ENCODE measurements at regions not wholly inside any gene's neighbourhood (a gene's known extent, or its start where the extent isn't known, plus 50 kb on each side); places are given as distances from the start of the nearest gene placed in this dataset.

DNA sequence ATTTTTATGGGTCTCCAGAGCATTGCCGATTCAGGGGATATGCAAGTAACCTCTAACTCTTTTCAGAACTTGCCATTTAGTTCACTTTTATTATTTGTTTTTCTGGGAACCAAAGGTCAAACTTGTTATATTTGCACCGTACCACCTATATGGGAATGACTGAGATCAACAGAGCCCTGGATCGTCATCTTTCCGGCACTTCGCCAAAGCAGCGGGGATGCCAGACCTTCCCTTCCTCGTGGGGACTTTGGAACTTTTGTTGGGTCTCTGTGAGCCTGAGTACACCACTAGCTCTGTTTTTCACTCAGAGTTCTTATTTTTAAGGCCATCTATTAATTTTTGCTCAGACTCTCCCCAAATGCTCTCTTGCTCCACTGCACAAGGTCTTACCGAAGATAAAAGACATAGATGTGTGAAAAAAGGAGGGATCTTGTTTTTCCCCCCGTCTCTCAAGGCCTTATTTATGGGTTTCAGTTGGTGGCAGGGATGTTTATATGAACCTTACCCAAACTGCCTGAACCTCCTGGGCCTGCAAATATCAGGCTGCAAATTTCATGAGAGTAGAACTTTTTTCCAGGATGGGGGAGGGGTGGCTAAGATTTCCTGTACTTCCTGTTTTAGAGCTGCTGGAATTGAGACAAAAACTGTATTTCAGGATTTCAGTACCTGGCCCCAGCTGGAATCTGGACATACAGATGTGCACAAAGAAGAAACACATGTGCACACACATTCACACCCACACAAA is 350.3 kb downstream of the HRH4 start:
- Mint-ChIP-seq H3K4me3 (no peak overlapping the region), H3K9me3 (ENCODE audit: low read depth) (peaks cover 10% of the 10 kb centered on the region), H3K36me3 (no peaks in the 10 kb centered on the region), H3K27ac (no peak overlapping the region), H3K27me3 (no peaks in the 10 kb centered on the region), H3K4me1 (ENCODE audit: low read depth) (no peaks in the 10 kb centered on the region)

DNA sequence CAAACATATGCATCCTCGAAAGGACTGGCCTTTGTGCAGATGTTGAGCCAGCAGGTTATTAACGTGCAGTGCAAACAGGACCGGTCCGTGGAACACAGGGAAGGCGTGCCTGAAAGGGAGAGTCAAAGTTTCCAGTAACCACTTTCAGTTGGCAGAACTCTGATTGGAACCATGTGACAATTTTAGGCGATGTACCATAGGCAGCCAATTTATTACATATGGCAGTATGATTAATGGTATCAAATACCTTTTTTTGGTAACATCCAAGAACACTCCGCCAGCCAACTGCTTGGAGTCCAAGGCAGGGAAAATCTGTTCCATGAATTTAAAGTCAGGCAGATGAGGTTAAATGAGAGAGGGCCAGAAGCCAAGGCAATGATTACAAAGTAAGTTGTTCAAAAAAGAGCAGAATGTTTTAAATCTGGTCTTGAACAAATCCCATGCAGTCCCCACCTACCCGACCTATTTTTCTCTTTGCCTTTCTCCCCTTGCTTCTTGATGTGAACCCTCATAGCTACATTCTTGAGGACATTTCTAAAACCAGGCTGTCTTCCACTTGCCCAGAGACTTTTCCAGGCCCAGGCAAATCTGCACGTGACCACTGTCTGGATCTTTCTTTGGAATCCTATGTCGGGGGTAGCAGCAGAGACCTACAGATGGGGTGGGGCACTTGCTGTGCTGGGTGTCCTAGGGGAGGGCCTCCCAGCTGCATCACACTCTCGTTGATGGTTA is 351.7 kb downstream of the HRH4 start:
- H3K36me3 Mint-ChIP-seq: no peaks in the 10 kb centered on the region
- no peak overlapping the region for H3K4me3 Mint-ChIP-seq
- H3K27me3 Mint-ChIP-seq: no peaks in the 10 kb centered on the region
- peaks cover 9% of the 10 kb centered on the region for H3K9me3 Mint-ChIP-seq (ENCODE audit: low read depth)
- H3K4me1 Mint-ChIP-seq (ENCODE audit: low read depth): no peaks in the 10 kb centered on the region
- no peak overlapping the region for H3K27ac Mint-ChIP-seq

DNA sequence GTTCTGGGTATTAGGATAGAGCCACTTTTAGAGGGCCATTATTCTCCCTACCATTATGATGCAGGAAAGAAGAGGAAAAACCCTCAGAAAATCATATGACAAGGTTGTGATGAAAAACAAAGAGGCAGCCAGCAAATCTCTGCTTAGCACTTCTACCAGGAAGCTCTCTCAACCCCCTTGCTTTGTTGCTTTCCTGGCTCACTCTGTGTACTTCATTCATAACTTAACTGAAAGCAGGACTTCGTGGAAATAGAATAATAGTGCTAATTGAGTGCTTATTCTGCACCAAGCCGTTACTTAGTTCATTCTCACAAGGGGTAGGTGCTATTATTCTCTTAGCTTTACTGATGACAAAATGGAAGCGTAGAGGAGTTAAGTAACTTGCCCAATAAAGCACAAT is 354.1 kb downstream of the HRH4 start:
- Mint-ChIP-seq H3K27ac (no peak overlapping the region), H3K9me3 (ENCODE audit: low read depth) (no peaks in the 10 kb centered on the region), H3K27me3 (no peaks in the 10 kb centered on the region), H3K36me3 (no peaks in the 10 kb centered on the region), H3K4me1 (ENCODE audit: low read depth) (no peaks in the 10 kb centered on the region), H3K4me3 (no peak overlapping the region)

DNA sequence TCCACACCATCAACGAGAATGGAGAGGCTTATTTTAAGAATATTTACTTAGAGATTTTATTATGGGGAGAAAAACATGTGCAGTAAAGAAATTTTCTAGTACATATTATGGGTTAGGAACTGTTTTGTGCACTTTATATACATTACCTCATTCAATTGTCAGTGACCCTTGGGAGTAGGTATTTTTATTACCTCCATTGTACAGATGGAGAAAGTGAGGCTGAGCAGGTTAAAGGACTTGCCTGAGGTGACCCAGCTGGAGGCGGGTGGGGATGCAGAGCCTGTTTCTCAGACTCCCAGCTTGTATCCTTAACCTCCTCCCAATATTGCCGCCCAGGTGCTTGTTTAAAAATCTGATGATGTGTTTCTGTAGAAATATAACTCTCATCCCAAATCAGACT is 356.7 kb downstream of the HRH4 start:
- no peak overlapping the region for H3K4me3 Mint-ChIP-seq
- H3K27ac Mint-ChIP-seq: no peak overlapping the region
- H3K27me3 Mint-ChIP-seq: no peaks in the 10 kb centered on the region
- no peaks in the 10 kb centered on the region for H3K36me3 Mint-ChIP-seq
- no peaks in the 10 kb centered on the region for H3K9me3 Mint-ChIP-seq (ENCODE audit: low read depth)
- no peaks in the 10 kb centered on the region for H3K4me1 Mint-ChIP-seq (ENCODE audit: low read depth)

DNA sequence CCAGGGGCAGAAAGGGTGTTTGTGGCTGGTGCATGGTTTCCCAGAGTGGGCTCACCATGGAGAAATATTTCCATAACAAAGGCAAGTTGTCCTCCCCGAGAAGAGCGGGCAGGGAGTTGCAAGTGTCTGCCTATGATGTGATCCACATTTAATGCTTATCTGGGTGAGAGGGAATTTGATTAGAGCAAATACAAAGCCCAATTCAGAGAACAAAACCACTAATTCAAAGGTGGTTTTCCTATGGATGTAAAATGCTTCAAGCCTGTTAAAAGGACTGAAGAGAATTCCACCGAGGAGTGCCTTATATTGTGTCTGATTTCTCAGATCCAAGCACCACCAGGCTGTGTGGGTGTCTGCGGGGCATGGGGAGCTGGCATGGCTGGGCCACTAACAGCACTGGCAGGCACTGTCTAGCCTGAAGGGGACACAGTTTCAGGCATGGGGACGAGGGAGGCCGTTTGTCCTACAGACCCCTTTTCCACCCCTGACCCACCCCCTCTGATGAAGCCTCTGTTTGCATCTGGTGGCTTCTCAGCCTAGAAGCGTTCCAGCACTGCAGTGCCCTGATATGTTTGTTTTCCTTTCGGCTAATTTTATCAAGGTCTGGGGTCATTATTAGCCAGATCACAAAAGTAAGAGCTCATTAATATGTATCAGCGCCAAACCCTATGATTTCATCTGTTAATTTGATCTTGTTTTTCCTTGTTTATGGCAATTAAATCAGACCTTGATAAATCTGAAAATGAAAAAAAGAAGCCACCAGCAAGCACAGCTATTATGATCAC is 357.3 kb downstream of the HRH4 start:
- no peak overlapping the region for H3K27ac Mint-ChIP-seq
- no peaks in the 10 kb centered on the region for H3K27me3 Mint-ChIP-seq
- no peaks in the 10 kb centered on the region for H3K36me3 Mint-ChIP-seq
- H3K9me3 Mint-ChIP-seq (ENCODE audit: low read depth): no peaks in the 10 kb centered on the region
- no peak overlapping the region for H3K4me3 Mint-ChIP-seq
- no peaks in the 10 kb centered on the region for H3K4me1 Mint-ChIP-seq (ENCODE audit: low read depth)

DNA sequence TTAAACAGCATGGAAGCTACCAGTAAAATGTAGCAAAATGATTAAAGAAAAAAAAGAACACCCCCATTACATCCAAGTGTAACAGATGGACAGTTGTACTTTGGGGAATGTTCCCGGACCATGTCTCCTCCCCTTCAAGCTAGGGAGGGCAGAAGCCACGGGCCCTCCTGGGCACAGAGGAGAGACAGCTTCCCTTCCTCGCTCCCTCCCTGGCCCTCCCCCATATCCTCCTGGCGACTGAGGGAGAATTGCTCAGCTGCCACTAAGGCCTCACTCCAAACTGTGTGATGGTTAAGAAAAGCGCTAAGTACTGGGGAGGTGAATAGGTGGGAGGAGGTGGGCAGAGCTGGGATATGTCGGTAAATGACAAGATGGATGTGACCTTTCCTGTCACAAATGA is 358.0 kb downstream of the HRH4 start:
- Mint-ChIP-seq H3K27ac (no peak overlapping the region), H3K27me3 (no peaks in the 10 kb centered on the region), H3K4me3 (no peak overlapping the region)

DNA sequence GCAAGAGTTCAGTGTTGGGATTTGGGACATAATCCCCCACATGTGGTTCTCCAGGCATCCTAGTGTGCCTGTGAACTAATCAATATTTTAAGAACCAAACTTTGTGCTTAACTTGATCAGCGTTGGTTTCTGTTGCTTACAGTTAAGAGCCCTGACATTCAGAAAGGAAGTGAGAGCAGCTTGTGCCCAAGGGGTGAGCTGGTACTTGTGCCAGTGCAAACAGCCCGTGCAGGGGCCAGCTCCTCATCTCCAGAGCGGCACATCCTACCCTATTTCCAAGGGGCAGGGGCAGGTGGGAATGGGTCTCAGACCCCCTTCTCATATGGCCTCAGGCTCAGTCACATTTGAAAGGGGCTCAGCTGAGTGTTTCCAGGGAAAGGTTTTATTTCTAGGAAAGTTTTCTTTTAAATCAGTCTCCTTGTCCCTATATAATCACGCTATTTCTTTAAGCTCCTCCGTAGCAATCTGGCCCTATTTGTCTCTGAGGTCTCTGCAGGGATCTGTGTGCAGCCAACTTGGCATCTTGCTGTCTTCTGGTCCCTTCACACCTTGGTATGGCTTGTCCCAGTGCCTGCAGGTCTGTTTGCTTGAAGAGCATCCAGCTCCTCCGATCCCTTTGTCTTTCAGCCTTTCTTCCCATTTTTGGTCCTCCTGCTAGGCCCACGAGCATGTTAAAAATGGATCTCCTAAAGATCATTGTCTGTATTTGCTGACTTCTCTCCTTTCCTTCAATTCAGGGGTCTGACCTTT is 358.9 kb downstream of the HRH4 start:
- H3K27me3 Mint-ChIP-seq: peaks cover 2% of the 10 kb centered on the region
- no peak overlapping the region for H3K4me3 Mint-ChIP-seq
- H3K36me3 Mint-ChIP-seq: no peaks in the 10 kb centered on the region
- no peak overlapping the region for H3K27ac Mint-ChIP-seq
- no peaks in the 10 kb centered on the region for H3K4me1 Mint-ChIP-seq (ENCODE audit: low read depth)
- H3K9me3 Mint-ChIP-seq (ENCODE audit: low read depth): no peaks in the 10 kb centered on the region

More for the DNA sequence above, 358.0 kb downstream of the HRH4 start:
- no peaks in the 10 kb centered on the region for H3K9me3 Mint-ChIP-seq (ENCODE audit: low read depth)
- H3K36me3 Mint-ChIP-seq: no peaks in the 10 kb centered on the region
- H3K4me1 Mint-ChIP-seq (ENCODE audit: low read depth): no peaks in the 10 kb centered on the region

DNA sequence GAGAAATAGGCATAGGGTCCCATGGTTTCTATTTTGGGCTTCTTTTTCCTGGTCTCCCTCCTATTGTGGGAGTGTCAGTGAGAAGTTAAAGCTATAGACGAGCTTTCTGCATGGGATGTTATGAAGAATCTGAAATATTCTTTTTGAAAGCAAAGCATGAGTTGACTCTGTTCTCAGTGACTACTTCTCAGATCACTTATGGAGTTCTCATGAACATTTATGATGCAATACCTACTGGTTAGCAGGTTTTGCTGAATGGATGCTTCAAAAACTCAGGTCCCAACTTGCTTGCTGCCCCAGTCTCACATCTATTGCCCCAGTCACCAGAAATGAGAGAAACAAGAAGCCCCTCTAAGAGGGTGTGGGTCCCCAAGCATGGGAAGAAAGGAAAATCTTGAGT is 365.0 kb downstream of the HRH4 start:
- Mint-ChIP-seq H3K4me1 (ENCODE audit: low read depth) (no peaks in the 10 kb centered on the region), H3K36me3 (no peaks in the 10 kb centered on the region), H3K27ac (no peak overlapping the region), H3K27me3 (peaks cover 5% of the 10 kb centered on the region), H3K9me3 (ENCODE audit: low read depth) (no peaks in the 10 kb centered on the region), H3K4me3 (no peak overlapping the region)

DNA sequence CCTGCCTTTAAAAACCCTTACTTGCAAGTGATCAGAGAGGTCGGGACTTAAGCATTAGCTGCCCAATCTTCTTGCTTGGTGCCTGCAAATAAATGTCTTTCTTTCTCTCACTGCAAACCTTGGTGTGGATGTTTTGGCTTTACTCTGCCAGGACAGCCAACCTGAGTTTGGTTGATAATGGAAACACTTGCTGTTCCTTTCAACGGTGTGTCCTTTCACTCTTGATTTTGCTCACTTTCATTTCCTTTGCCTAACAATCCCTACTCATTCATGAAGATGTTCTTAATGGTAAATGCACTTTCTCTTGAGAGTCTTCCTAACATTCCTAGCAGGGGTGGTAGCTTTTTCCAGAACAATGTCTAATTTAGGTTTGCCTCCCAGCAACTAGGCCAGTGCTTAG is 366.2 kb downstream of the HRH4 start:
- Mint-ChIP-seq H3K9me3 (ENCODE audit: low read depth) (no peaks in the 10 kb centered on the region), H3K36me3 (no peaks in the 10 kb centered on the region), H3K4me1 (ENCODE audit: low read depth) (no peaks in the 10 kb centered on the region), H3K27me3 (peaks cover 5% of the 10 kb centered on the region), H3K27ac (no peak overlapping the region), H3K4me3 (no peak overlapping the region)

DNA sequence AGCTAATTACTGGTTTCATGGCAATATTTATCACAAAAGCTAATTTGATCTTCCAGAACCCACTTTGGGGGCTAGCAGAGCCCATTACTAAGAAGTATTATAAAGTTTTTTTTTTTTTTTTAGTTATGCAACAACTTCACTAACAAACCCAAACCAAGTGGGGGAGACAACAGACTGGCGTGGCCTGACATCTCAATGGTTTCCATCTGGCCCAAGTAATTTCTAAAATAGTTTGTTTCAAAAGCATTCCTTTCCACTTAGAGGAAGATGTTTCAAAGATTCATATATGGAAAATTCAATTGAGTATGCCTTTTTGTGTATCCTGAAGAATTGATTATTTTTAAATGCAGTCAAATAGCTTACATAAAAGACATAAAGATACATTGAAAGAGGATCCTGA is 367.1 kb downstream of the HRH4 start:
- Mint-ChIP-seq H3K4me1 (ENCODE audit: low read depth) (no peaks in the 10 kb centered on the region), H3K4me3 (no peak overlapping the region)

DNA sequence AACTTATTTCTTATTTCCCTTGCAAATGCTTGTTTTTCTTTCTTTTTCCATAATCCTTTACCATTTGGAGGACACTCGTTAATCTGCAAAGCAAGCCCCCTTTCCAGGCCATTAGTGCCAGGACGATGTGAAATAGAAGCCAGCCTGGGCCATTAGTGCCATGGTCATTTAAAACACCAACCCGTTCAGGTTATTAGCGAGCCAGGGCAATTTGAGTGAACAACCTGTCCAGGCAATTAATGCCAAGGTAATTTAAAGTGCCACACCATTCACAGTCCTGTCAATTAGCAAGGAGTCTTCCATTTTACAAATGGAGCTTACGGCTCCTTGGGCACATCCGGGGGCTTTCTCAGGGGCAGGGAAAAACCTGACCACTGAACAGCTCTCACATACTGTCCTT is 370.6 kb downstream of the HRH4 start:
- Mint-ChIP-seq H3K27me3 (peaks cover 3% of the 10 kb centered on the region), H3K4me3 (no peak overlapping the region), H3K27ac (no peak overlapping the region), H3K9me3 (ENCODE audit: low read depth) (no peaks in the 10 kb centered on the region), H3K36me3 (no peaks in the 10 kb centered on the region), H3K4me1 (ENCODE audit: low read depth) (no peaks in the 10 kb centered on the region)

More for the DNA sequence above, 367.1 kb downstream of the HRH4 start:
- Mint-ChIP-seq H3K27ac (no peak overlapping the region), H3K36me3 (no peaks in the 10 kb centered on the region), H3K9me3 (ENCODE audit: low read depth) (no peaks in the 10 kb centered on the region), H3K27me3 (peaks cover 5% of the 10 kb centered on the region)

DNA sequence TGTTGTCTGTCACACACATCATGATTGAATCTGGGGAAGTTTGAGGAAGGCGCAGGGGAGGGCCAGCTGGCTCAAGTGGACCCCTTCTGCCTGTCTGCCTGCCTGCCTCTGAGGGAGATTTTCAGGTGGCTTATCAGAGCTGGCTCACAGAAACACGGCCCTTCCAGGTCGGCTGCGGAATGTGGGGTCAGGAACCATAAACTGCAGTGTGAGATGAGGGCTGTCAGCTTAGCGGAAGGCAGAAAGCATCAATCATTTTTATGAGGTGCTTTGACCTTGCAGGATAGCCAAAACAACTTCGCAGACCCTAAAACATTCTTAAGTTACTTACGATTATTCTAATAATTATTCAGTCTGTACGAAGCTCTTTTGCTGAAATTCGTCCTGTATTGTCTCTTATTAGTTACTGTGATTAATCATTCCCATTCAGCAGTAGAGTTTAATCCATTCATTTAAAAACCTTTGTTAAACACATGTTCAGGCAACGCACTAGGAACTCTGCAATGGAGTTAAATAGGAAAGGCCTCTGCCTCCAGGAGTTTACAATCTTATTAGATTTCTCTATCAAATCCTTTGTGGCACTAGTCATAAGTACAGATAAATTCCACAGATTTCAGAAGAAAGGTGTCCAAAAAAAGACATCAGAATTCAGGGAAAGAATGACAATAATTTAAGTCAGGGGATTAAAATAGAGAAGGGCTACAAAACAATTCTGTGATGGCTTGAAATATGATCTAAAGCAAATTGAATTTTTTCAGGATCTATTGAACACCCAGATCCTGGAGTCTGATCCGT is 371.6 kb downstream of the HRH4 start:
- Mint-ChIP-seq H3K9me3 (ENCODE audit: low read depth) (no peaks in the 10 kb centered on the region), H3K27ac (no peak overlapping the region), H3K4me3 (no peak overlapping the region), H3K4me1 (ENCODE audit: low read depth) (no peaks in the 10 kb centered on the region), H3K27me3 (no peaks in the 10 kb centered on the region), H3K36me3 (no peaks in the 10 kb centered on the region)

DNA sequence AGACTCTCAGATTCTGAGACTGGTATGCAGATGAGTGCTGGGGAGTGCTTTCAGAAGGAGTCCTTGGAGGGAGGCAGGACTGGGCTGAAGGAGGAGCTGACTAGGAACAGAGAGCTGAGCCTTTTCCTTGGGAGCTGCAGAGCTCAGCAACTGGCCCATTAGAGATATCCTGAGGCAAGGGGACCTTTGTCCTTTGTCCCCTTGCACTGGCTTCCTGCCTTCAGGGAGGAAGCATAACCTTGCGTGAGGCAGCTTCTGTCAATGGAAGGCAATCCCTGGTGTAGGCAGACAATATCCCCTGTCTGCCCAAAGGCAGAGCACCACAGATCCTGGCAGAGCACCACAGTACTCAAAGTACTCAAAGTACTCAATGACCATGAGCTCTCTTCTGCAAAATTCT is 375.3 kb downstream of the HRH4 start:
- Mint-ChIP-seq H3K27me3 (no peaks in the 10 kb centered on the region), H3K36me3 (no peaks in the 10 kb centered on the region), H3K27ac (no peak overlapping the region), H3K9me3 (ENCODE audit: low read depth) (no peaks in the 10 kb centered on the region), H3K4me1 (ENCODE audit: low read depth) (no peaks in the 10 kb centered on the region), H3K4me3 (no peak overlapping the region)

DNA sequence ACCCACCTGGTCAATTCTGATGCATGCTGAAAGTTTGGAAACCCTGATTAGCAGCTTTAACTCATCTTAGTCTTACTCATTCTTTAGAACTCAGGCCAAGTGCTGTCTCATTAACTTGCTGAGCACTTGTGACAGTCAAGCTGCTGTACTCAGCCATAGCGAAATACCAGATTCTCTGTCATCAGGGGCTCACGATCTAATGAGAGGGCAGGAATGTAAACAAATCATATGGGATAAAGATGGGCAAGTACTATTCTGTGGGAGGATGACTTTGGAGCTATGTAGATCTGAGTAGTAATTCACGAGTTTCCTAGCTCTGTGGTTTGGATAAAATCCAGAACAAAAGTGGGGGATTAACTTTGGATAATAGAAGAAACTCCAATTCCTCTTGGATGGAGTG is 376.6 kb downstream of the HRH4 start:
- H3K4me1 Mint-ChIP-seq (ENCODE audit: low read depth): no peaks in the 10 kb centered on the region
- H3K9me3 Mint-ChIP-seq (ENCODE audit: low read depth): no peaks in the 10 kb centered on the region

More for the DNA sequence above, 376.6 kb downstream of the HRH4 start:
- Mint-ChIP-seq H3K36me3 (no peaks in the 10 kb centered on the region), H3K27me3 (no peaks in the 10 kb centered on the region), H3K27ac (no peak overlapping the region), H3K4me3 (no peak overlapping the region)
